HCEC 1CT (cell line): ENCODE measurements at regions not wholly inside any gene's neighbourhood (a gene's known extent, or its start where the extent isn't known, plus 50 kb on each side); places are given as distances from the start of the nearest gene placed in this dataset.

Source experiments
- DNase-seq: peaks from one replicate; pipeline ENCODE4 v3.0.0-alpha.2; 2017

- DNase-seq = peak; percentile 62
Observed at GRCh38 chr20:50303573-50304500, 113.2 kb downstream of the CEBPB start.

GRCh38 chr20:50304501-50304856 lies 113.8 kb downstream of the CEBPB start:
- peak; percentile 85 for DNase-seq

GRCh38 chr20:50304923-50305635 lies 114.4 kb downstream of the CEBPB start:
- peak; percentile 99 for DNase-seq

- DNase-seq = peak; percentile 75
Observed at GRCh38 chr20:50305636-50306477, 115.2 kb downstream of the CEBPB start.

GRCh38 chr20:50306478-50307423 lies 116.1 kb downstream of the CEBPB start:
- no peak for DNase-seq

- no peak for DNase-seq
Observed at GRCh38 chr20:50308166-50308512, 117.5 kb downstream of the CEBPB start.

- peak; percentile 97 for DNase-seq
Observed at GRCh38 chr20:50308513-50309279, 118.1 kb downstream of the CEBPB start.

GRCh38 chr20:50309280-50309763 lies 118.7 kb downstream of the CEBPB start:
- peak; percentile 42 for DNase-seq

- no peak for DNase-seq
Observed at GRCh38 chr20:50309764-50310672, 119.4 kb downstream of the CEBPB start.

- DNase-seq = no peak
Observed at GRCh38 chr20:50310673-50311051, 120.0 kb downstream of the CEBPB start.

- DNase-seq = no peak
Observed at GRCh38 chr20:50311308-50312001, 120.8 kb downstream of the CEBPB start.

- DNase-seq = no peak
Observed at GRCh38 chr20:50312002-50312681, 121.5 kb downstream of the CEBPB start.

- DNase-seq = peak; percentile 64
Observed at GRCh38 chr20:50312682-50313521, 122.3 kb downstream of the CEBPB start.

GRCh38 chr20:50313522-50313820 lies 122.8 kb downstream of the CEBPB start:
- DNase-seq = no peak

- DNase-seq = no peak
Observed at GRCh38 chr20:50313827-50314677, 123.4 kb downstream of the CEBPB start.

- DNase-seq = no peak
Observed at GRCh38 chr20:50314678-50315335, 124.2 kb downstream of the CEBPB start.
